Skeletal muscle tissue (tissue), 3 donors: ENCODE measurements at regions not wholly inside any gene's neighbourhood (a gene's known extent, or its start where the extent isn't known, plus 50 kb on each side); places are given as distances from the start of the nearest gene placed in this dataset.
"Not testable (repeated sequence)": the region's sequence is repeated elsewhere in the genome, so short reads cannot be mapped to it uniquely, and the experiment has no call there.

Experiments
- H3K27ac ChIP-seq: one replicate; pipeline ENCODE4 v1.7.0; 2013; ENCODE audit warnings: mild to moderate bottlenecking, low read depth, low read length, inconsistent platforms
- H3K27me3 ChIP-seq, 3 donors: one replicate each; pipeline ENCODE4 v1.7.0; 2013; ENCODE audit warnings: low read length in 3 of 3; ENCODE audit not compliant: control insufficient read depth in 3 of 3, insufficient read depth in 3 of 3
- H3K36me3 ChIP-seq, 3 donors: one replicate each; pipeline ENCODE4 v1.7.0; 2013; ENCODE audit warnings: low read length in 3 of 3; ENCODE audit not compliant: control insufficient read depth in 3 of 3, insufficient read depth in 3 of 3
- H3K4me1 ChIP-seq, 3 donors: one replicate each; pipeline ENCODE4 v1.7.0; 2013; ENCODE audit warnings: low read length in 3 of 3, mild to moderate bottlenecking in 3 of 3; ENCODE audit not compliant: control insufficient read depth in 3 of 3, insufficient read depth in 3 of 3
- H3K4me3 ChIP-seq, 3 donors: one replicate each; pipeline ENCODE4 v1.7.0; 2013; ENCODE audit warnings: low read length in 3 of 3
- H3K9ac ChIP-seq, 3 donors: one replicate each; pipeline ENCODE4 v1.7.0; 2013; ENCODE audit warnings: low read length in 3 of 3, mild to moderate bottlenecking in 3 of 3, moderate library complexity in 2 of 3, low read depth in 1 of 3
- H3K9me3 ChIP-seq, 3 donors: one replicate each; pipeline ENCODE4 v1.7.0; 2013; ENCODE audit warnings: low read length in 3 of 3; ENCODE audit not compliant: control insufficient read depth in 3 of 3
- donor health status: Osteomylitis.

GRCh38 chr17:45585794-45586650 lies 95.5 kb upstream of the PLEKHM1 start:
- H3K27ac ChIP-seq: not testable (repeated sequence)

DNA sequence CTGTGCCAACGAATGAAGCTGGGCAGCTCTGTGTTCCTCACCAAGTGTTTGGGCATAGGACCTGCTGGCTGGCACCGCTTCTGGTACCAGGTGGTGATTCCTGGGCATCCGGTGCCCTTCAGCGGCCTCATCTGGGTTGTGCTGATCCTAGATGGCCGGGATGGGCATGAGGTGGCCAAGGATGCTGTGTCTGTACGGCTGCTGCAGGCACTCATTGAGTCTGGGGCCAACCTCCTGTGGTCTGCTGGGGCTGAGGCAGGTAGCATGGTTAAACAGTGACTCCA lies 96.1 kb upstream of the PLEKHM1 start:
- H3K4me3 ChIP-seq, H3K27ac ChIP-seq: not testable (repeated sequence)

More at GRCh38 chr17:45585794-45586650, 95.5 kb upstream of the PLEKHM1 start:
- Histone ChIP-seq H3K9ac (peak overlapping the region in 1 of 3 donors; percentile 45), H3K27me3 (peaks cover 0 to 27% (median 0%) of the 10 kb centered on the region in 3 donors), H3K4me3 (peak overlapping the region; percentile 49 to 65 (median 56)), H3K4me1 (peaks cover 6 to 16% (median 13%) of the 10 kb centered on the region in 3 donors)
- not testable (repeated sequence) for H3K9me3 ChIP-seq, H3K36me3 ChIP-seq

GRCh38 chr17:45592433-45592923 lies 102.0 kb upstream of the PLEKHM1 start:
- not testable (repeated sequence) for H3K9me3 ChIP-seq, H3K4me3 ChIP-seq, H3K27ac ChIP-seq, H3K4me1 ChIP-seq, H3K9ac ChIP-seq, H3K36me3 ChIP-seq, H3K27me3 ChIP-seq

More for the DNA sequence above, 96.1 kb upstream of the PLEKHM1 start:
- peaks cover 0 to 27% (median 0%) of the 10 kb centered on the region in 3 donors for H3K27me3 ChIP-seq
- not testable (repeated sequence) for H3K36me3 ChIP-seq, H3K9ac ChIP-seq, H3K9me3 ChIP-seq
- peaks cover 6 to 16% (median 13%) of the 10 kb centered on the region in 3 donors for H3K4me1 ChIP-seq

- H3K36me3 ChIP-seq, H3K9me3 ChIP-seq, H3K9ac ChIP-seq, H3K27ac ChIP-seq, H3K4me1 ChIP-seq, H3K27me3 ChIP-seq, H3K4me3 ChIP-seq: not testable (repeated sequence)
Measured at GRCh38 chr17:45596347-45596746, 105.8 kb upstream of the PLEKHM1 start.

DNA sequence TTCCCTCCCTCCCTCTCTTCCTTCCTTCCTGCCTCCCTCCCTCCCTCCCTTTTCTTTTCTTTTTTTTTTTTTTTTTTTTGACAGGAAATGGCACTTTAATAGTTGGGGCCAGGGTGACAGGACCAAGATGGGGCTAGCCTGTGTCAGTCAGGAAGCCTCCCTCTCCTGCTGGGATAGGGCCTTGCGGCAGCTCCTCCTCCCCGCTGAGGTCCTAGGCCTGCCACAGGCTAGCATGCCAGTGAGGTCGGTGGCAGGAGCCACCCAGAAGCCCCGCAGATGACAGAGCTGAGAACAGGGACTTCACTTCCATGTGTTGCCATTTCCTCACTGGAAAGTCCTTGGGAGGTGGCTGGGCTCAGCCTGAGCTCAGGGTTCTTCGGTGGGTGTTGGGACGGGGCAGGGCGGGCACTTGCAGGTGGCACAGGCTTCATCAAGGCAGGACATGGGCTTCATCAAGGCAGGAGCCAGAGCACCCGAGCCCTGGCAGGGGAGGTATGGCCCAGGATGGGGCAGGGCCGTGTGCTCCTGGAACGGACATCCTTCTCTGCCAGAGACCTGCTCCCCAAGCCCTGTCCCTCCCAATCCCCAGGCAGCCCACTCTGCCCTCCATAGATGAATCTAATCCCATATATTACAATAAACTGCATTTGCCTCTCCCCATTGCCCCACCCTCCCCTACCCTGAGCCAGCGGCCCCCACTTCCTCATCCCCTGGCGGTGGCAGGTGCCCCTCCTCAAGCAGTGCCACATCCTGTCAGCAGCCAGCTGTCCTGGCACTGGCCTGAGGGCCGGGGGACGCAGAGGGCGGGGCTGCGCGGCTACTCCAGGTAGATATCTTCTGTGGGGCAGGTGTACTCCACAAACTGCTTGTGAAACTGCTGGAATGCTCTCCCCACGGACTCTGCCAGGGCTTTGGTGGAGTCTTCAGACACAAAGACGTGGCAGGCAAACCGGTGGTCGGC lies 109.8 kb upstream of the PLEKHM1 start:
- H3K9me3 ChIP-seq, H3K9ac ChIP-seq, H3K27ac ChIP-seq, H3K27me3 ChIP-seq, H3K4me1 ChIP-seq, H3K4me3 ChIP-seq, H3K36me3 ChIP-seq: not testable (repeated sequence)

- H3K4me3 ChIP-seq, H3K9me3 ChIP-seq, H3K27me3 ChIP-seq, H3K9ac ChIP-seq, H3K27ac ChIP-seq, H3K36me3 ChIP-seq, H3K4me1 ChIP-seq: not testable (repeated sequence)
Measured at GRCh38 chr17:45601013-45601412, 110.5 kb upstream of the PLEKHM1 start.

- H3K27ac ChIP-seq, H3K9ac ChIP-seq, H3K4me3 ChIP-seq: not testable (repeated sequence)
Measured at GRCh38 chr17:45601605-45602539, 111.4 kb upstream of the PLEKHM1 start.

DNA sequence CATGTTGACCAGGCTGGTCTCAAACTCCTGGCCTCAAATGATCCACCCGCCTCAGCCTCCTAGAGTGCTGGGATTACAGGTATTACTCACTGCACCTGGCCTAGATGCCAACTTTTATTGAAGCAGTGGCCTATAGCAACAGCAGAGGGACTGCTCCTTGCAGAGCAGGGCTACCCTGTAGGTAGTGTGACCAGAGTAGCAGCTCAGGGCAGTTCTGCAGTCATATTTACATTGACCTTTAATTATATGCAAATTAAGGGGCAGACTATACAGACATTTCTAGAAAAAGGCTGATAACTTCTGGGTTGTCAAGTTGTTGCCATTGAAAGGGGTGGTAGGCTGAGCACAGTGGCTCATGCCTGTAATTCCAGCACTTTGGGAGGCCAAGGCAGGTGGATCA lies 115.2 kb upstream of the PLEKHM1 start:
- not testable (repeated sequence) for H3K27ac ChIP-seq, H3K9me3 ChIP-seq, H3K27me3 ChIP-seq, H3K36me3 ChIP-seq, H3K9ac ChIP-seq, H3K4me3 ChIP-seq, H3K4me1 ChIP-seq

More at GRCh38 chr17:45601605-45602539, 111.4 kb upstream of the PLEKHM1 start:
- H3K36me3 ChIP-seq, H3K4me1 ChIP-seq, H3K27me3 ChIP-seq, H3K9me3 ChIP-seq: not testable (repeated sequence)

DNA sequence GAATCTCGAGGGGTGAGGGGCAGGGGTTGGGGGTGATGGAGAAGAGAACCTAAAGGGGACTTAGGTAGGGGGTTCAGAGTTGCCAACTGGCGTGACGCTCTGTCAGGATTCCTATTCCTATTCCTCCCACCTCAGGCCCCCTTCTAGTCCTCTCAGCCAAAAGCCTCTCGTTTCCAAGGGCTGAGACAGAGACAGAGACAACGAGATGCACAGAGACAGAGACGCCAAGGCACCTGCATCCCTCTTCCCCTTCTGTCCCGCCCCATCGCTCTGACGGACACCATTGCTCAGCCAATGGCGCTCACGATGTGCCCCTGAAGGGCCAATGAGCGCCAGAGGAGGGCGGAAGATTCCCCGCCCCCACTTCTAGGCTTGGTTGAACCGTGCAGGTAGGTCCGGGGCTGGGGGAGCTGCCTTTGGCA lies 129.5 kb upstream of the PLEKHM1 start:
- not testable (repeated sequence) for H3K27me3 ChIP-seq, H3K27ac ChIP-seq, H3K4me1 ChIP-seq

More for the DNA sequence above, 129.5 kb upstream of the PLEKHM1 start:
- peak overlapping the region; percentile 58 to 68 (median 65) for H3K4me3 ChIP-seq
- H3K9me3 ChIP-seq, H3K9ac ChIP-seq, H3K36me3 ChIP-seq: not testable (repeated sequence)
